ENCODE measurements at regions not wholly inside any gene's neighbourhood (a gene's known extent, or its start where the extent isn't known, plus 50 kb on each side); places are given as distances from the start of the nearest gene placed in this dataset.
"Not testable (repeated sequence)": the region's sequence is repeated elsewhere in the genome, so short reads cannot be mapped to it uniquely, and the experiment has no call there.

GRCh38 chr3:193821151-193821668 is 228.2 kb downstream of the OPA1 start:
- Histone ChIP-seq H3K36me3 (ENCODE audit: low read depth) (no peaks in the 10 kb centered on the region), H3K9me3 (peaks cover 6% of the 10 kb centered on the region), H3K4me1 (ENCODE audit: low read depth) (peaks cover 17% of the 10 kb centered on the region), H3K4me3 (no peak overlapping the region)
- DNase-seq (no peak), ATAC-seq (no peak)
- no peak for TF ChIP-seq CTCF (IDR thresholded peaks at IDR 0.05)
- intact Hi-C loops (cut with DNase I, micrococcal nuclease), result no loop called here

GRCh38 chr3:193822492-193823212 is 229.6 kb downstream of the OPA1 start:
- ATAC-seq, result no peak
- intact Hi-C loops (cut with DNase I, micrococcal nuclease), result no loop called here
- no peak overlapping the region for H3K4me3 ChIP-seq
- DNase-seq, result no peak
- no peak for TF ChIP-seq CTCF (IDR thresholded peaks at IDR 0.05)
- H3K4me1 ChIP-seq (ENCODE audit: low read depth), result peaks cover 7% of the 10 kb centered on the region
- no peaks in the 10 kb centered on the region for H3K36me3 ChIP-seq (ENCODE audit: low read depth)
- peaks cover 6% of the 10 kb centered on the region for H3K9me3 ChIP-seq

GRCh38 chr3:193823213-193823605 is 230.2 kb downstream of the OPA1 start:
- H3K4me1 ChIP-seq (ENCODE audit: low read depth); H3K9me3 ChIP-seq; DNase-seq; H3K36me3 ChIP-seq (ENCODE audit: low read depth); ATAC-seq; intact Hi-C loops (cut with DNase I, micrococcal nuclease); H3K4me3 ChIP-seq: not testable (repeated sequence)

GRCh38 chr3:193824365-193824764 is 231.4 kb downstream of the OPA1 start:
- intact Hi-C loops (cut with DNase I, micrococcal nuclease), result no loop called here
- Histone ChIP-seq H3K36me3 (ENCODE audit: low read depth) (no peaks in the 10 kb centered on the region), H3K4me3 (no peak overlapping the region), H3K4me1 (ENCODE audit: low read depth) (peaks cover 6% of the 10 kb centered on the region), H3K9me3 (peaks cover 6% of the 10 kb centered on the region)
- peak; percentile 83 for ATAC-seq
- no peak for DNase-seq
- no peak for TF ChIP-seq CTCF (IDR thresholded peaks at IDR 0.05)

GRCh38 chr3:193825617-193826016 is 232.6 kb downstream of the OPA1 start:
- peaks cover 6% of the 10 kb centered on the region for H3K9me3 ChIP-seq
- ATAC-seq, result no peak
- no peak for DNase-seq
- intact Hi-C loops (cut with DNase I, micrococcal nuclease), result no loop called here
- TF ChIP-seq CTCF (IDR thresholded peaks at IDR 0.05), result no peak
- H3K4me3 ChIP-seq, result no peak overlapping the region
- peaks cover 6% of the 10 kb centered on the region for H3K4me1 ChIP-seq (ENCODE audit: low read depth)
- H3K36me3 ChIP-seq (ENCODE audit: low read depth), result no peaks in the 10 kb centered on the region

GRCh38 chr3:193826159-193826795 is 233.3 kb downstream of the OPA1 start:
- H3K36me3 ChIP-seq (ENCODE audit: low read depth), result no peaks in the 10 kb centered on the region
- H3K4me1 ChIP-seq (ENCODE audit: low read depth), result peaks cover 6% of the 10 kb centered on the region
- no peak for TF ChIP-seq CTCF (IDR thresholded peaks at IDR 0.05)
- peaks cover 6% of the 10 kb centered on the region for H3K9me3 ChIP-seq
- ATAC-seq (peak; percentile 67), DNase-seq (peak in 1 of 3 donors; percentile 63)
- intact Hi-C loops (cut with DNase I, micrococcal nuclease), result no loop called here
- no peak overlapping the region for H3K4me3 ChIP-seq
